COLO668 (cell line): ENCODE measurements at regions not wholly inside any gene's neighbourhood (a gene's known extent, or its start where the extent isn't known, plus 50 kb on each side); places are given as distances from the start of the nearest gene placed in this dataset.
A peak's percentile ranks its signal among the peaks of the same experiment; 100 is the strongest.

Experiments
- DNase-seq: peaks from one replicate; lab custom pipeline; 2025; ENCODE audit not compliant: unreplicated experiment; lab: John Stamatoyannopoulos, UW

DNA sequence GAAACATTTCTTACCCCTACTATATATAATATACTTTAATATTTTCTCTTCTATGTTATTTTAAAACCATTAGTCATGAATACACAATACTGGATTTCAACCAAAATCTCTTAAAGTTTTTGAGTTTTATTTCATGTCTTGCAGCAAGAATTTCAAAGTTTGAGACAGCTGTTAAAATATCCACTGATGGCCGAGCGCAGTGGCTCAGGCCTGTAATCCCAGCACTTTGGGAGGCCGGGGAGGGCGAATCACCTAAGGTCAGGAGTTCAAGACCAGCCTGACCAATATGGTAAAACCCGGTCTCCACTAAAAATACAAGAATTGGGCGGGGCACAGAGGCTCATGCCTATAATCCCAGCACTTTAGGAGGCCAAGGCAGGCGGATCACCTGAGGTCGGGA, 59.7 kb upstream of the DAPK1 start:
- no peak for DNase-seq

DNA sequence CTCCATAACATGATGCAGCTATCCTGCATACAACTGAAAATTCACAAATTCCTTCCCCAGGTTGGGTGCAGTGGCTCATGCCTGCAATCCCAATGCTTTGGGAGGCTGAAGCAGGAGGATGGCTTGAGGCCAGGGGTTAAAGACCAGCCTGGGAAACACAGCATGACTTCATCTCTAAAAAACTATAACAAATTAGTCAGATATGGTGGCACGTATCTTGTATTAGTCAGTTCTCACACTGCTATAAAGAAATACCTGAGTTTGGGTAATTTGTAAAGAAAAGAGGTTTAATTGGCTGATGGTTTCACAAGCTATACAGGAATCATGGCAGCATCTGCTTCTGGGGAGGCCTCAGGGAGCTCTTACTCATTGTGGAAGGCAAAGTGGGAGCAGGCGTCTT, 56.4 kb upstream of the DAPK1 start:
- no peak for DNase-seq

DNA sequence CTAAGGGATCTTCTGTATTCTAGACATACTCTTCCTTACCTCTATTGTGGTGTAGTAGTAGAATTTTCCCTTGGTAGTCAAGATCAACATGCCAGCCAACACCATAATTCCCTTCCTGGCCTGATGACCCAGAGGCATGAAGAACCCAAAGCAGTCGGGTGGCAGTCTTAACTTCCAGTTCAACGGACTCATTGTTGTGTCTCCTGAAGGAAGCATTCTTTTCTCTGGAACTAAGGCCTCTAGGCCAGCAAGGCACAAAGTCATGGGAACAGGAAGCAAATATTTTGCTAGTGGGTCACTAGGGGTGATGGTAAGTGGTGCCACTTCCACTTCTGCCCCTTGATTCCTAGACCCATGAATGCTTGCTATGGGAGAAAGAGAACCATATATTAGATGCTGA, 55.2 kb upstream of the DAPK1 start:
- DNase-seq = no peak

DNA sequence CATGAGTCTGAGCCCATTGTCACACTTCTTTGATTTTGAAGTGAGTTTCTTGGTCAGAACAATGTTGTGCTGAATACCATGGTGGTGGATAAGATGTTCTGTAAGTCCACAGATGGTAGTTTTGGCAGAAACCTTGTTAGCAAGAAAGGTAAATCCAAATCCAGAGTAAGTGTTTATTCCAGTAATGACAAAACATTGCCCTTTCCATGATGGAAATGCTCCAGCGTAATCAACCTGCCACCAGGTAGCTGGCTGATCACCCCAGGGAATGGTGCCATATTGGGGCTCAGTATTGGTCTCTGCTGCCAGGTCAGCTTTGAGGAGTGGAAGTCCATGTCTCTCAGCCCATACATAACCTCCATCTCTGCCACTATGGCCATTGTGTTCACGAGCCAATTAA, 54.7 kb upstream of the DAPK1 start:
- DNase-seq = no peak

DNA sequence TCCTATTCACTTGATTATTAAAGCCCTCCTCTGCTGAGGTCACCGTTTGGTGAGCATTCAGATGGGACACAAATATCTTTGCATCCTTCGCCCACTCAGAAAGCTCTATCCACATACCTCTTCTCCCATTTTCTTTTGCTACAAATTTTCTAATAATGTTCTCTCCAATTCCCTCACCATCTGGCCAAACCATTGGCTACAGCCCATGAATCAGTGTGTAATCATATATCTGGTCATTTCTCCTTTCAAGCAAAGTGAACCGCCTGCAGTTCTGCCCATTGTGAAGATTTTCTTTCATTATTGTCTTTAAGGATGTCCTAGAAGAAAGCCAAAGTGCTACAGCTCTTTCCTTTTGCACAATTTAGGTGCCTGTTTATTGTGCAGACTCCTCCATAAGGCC, 54.2 kb upstream of the DAPK1 start:
- DNase-seq = no peak

DNA sequence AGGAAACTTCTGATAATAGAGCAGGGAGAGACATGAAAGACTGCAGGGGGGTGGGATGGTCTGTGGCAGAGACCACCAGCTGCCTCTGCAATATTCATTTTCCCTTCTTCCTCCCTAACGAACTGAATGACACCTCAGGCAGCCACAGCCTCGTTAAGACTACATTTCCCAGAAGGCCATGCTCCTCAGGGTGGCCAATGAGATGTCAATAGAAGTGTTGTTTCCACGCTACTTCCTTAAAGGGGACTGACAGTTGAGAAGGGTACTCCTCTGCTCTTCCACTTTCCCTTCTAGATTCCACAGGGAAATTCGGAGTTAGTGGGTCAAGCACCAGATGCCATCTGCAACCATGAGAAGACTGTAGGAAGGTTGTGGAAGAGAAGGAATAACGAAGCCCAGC, 52.0 kb upstream of the DAPK1 start:
- peak; percentile 14 for DNase-seq

DNA sequence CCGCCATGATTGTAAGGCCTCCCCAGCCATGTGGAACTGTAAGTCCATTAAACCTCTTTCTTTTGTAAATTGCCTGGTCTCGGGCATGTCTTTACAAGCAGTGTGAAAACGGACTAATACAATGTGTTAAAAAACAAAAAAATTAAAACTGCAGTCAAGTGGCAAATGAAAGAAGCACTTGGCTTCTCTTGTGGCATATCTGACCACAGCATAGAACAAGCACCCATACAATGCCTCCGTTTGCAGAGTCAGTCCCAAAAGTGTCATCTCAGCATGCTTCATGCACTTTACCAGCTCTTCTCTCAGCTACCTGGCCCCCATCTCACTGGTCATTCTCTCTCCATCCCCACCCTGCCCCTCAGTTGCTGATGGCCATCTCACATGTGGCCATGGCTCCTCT, 51.1 kb upstream of the DAPK1 start:
- no peak for DNase-seq

DNA sequence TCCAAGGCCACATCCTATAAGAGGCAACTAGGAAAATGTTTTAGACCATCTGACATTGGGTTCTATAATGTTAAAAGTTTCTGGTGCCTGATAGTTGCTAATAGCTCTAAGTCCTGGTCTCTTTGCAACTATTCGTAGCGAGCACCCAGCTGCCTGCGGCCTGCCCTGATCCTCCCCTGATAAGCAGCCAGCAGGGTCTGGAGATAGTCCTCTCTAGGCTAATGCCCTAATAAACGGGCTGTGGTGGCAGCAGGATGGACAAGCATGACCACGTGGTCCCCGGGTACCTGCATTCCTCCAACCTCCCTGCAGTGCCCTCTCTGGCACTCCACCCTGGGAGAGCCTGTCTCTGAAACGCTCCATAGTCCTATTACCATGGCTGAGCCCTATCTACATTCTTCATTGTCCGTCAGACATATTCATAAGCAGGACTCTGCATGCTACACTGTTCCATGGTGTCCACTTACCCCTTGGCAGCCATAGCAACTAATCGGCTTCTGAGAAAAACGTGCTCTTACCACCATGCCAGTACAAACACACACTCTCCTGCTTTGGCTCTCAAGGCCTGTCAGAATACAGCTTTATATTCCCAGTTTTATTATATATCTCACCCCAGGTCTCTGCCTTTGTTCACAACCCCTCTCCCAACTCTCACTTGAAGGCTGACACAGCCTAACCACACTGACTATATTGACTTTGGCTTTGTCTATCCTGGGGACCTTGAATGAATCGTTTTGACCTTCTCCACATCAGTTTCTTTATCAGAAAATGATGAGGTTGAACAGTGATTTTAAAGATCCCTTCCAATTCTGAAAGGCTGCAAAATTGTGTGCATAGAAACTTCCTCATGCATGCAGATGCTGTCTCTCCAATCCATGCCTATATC, 49.9 kb upstream of the DAPK1 start:
- DNase-seq = no peak
